Activated CD4-positive, alpha-beta T cell treated with anti-CD3 and anti-CD28 coated beads, Interleukin-2, Interleukin-6, amounts not matched to agents 100 ng/mL and 50 ng/mL, durations not matched to agents 16 hours and 8 hours (primary cell): ENCODE measurements at regions not wholly inside any gene's neighbourhood (a gene's known extent, or its start where the extent isn't known, plus 50 kb on each side); places are given as distances from the start of the nearest gene placed in this dataset.

Experiments
- DNase-seq: peaks from one replicate; pipeline ENCODE4 v3.0.0-alpha.2; 2020

DNA sequence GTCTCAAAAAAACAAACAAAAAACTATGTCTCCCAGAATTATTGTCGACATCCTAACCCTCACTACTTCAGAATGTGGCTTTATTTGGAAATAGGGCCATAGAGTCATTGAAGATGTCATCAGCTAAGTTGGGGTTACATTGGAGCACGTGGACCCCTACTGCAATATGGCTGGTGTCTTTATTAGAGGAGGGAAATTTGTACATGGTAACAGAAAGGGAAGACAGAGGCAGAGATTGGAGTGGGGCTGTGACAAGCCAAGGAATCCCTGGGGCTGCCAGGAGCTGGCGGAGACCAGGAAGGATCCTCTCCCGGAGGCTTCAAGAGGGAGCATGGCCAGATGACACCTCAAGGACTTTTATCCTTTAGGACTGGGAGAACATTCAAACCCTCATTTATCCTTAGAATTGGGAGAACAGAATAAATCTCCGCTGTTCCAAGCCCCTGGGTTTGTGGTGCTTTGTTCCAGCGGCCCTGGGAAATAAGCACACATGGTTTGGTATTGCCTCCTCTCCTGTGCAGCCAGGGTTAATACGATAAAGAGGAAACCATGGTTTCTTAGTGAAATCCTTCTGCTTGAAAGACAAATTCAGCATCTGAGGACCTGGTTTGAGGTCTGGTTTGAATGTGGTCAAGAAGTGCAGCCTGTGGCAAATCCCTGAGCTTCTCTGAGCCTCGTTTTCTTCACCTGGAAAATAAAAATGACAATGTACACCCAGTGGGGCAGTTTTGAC lies 184.7 kb downstream of the MYCN start:
- DNase-seq, result no peak

DNA sequence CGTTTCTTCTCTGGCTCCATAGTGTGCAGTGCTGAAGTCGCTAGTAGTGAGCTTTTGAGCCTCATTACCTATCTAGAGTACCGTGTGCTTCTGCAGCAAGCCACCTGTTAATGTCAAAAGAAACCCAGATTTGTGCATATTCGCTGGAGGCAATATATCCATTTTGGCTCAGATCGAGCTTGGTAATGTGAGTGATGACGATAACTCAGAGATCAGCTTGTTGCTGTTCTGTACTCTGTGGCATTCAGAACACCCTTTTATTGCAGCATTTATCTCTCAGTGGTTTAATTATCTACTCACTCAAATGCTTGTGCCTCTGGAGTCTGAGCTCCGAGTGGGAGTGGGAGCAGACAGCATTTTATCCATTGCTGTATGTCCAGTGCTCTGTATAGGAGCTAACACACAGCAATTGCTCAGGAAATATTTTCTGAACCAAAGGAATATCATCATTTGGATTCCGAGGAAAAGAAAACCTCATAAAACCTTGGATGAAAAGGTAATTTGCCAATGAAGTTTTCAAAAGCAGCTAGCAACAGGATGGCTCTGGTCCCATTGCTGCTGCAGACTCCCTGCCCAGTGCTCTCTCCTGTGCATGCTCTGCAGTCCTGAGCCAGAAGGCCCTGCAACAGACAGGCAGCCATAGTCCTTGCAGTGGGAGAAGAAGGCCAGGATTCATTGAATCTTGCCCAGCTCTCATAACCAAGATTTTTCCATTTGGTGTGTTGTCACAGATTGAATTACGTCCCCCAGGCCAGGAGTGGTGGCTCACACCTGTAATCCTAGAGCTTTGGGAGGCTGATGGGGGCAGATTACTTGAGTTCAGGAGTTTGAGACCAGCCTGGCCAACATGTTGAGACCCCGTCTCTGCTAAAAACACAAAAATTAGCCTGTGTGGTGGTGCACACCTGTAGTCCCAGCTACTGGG lies 183.8 kb downstream of the MYCN start:
- no peak for DNase-seq

DNA sequence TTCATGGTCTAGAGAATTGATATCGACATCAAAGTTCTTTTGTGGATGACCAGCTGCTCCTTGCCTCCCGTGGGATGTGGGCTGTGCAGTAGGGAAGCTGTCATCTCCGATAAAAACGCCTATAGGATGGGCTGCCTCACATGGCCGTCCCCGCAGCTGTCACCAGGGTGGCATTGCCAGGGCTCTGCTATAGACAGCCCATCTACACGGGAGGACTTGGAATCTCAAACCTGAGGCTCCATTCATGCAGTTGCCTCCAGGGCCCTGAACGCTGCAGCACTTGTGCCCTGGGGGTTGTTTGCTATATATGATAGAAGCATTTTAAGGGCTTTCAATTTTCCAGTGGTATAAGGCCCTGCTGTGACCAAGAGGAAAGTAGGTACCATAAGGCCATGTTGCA lies 183.1 kb downstream of the MYCN start:
- DNase-seq, result no peak

DNA sequence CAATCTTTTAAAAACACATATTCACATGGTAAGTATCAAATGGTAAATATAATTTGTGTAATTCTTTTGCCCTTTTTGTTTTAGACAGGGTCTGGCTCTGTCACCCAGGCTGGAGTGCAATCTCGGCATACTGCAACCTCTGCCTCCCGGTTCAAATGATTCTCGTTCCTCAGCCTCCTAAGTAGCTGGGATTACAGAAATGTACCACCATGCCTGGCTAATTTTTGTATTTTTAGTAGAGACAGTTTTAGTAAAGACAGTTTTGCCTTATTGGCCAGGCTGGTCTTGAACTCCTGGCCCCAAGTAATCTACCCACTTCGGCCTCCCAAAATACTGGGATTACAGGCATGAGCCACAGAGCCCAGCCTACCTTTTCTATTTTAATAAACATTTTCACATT lies 182.2 kb downstream of the MYCN start:
- DNase-seq, result no peak

DNA sequence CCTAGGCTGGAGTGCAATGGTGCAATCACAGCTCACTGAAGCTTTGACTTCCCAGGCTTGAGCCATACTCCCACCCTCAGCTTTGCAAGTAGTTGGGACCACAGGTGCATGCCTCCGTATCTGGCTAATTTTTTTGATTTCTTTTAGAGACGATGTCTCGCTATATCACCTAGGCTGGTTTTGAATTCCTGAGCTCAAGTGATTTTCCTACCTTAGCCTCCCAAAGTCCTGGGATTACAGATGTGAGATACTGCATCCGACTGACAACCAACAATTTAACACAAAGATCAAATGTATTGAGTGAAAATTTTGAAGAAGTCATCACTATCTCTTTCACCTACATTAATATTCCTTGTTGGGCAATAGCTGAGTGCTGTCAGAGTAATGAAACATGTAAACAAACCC lies 181.6 kb downstream of the MYCN start:
- no peak for DNase-seq

DNA sequence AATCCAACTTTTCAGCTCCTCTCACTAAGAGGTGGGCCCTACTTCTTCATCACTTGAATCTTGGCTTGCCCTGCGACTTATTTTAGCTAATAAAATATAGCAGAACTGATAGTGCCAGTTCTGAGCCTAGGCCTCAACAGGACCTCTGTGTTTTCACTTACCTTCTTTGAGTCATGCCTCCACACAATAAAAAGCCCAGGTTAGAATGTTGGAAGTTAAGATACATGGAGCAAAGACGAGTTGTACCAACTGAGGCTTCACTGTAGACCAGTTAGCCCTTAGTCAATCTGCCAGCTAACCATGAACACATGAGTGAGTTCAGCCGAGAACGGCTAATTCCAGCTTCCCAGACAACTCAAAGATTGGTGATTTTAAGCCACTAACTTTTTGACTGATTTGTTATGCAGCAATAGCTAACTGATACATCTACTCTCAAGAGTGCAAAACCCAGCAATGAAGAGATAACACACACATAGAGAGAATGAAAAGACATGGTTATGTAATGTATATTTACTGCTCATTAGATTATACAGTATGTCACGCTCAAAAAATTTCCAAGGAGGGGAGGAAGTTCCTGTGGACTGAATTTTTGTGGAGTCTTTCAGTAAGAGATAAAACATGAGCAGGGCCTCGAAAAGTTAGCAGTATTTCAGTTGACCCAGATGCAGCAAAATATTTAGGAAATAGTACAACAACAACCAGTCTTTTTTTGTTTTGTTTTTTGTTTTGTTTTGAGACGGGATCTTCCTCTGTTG lies 181.1 kb downstream of the MYCN start:
- no peak for DNase-seq

DNA sequence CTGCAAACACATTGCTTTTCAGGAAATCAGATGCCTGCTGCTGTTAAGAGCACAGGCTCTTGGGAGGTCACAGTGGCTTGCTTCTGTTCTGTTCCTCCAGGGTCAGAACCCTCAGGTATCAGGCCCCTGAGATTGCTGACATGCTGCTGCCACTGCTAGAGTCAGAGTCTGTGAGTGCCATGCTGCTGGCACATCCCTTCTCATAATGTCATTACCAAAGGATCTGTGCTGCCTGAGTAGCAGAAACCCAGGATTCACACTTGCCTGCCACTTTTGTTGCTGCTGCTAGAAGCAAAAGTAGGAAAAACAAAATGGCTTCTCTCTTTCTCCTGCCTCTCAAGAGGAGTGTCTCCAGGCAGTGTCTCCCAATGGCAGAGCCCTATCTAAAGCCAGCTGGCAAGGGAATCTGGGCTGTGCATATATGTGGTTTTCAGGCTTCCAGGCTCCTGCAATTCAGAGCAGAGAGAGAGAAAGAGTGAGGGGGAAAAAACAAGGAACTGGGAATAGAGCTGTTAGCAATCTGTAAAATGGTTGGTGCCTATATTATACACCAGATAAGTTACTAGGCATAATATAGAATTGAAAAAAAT lies 180.3 kb downstream of the MYCN start:
- no peak for DNase-seq

DNA sequence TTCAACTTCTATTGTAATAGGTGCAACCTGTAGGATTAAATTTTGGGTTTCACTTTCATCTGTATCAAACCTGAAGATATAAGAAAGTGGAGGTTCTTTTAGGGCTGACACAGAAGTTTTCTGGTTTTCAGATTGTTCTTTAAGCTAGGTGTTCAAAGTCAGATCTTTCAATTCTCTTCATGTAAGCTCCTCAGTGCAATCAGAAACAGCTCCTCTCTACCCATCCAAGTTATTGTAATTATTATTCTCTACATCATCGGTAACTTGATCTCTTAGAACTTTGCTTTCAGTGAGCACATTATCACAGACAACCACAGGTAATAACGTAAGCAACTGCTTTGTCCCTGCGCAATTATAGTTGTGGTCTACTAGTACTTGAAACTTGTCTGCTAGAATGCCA lies 179.4 kb downstream of the MYCN start:
- no peak for DNase-seq

DNA sequence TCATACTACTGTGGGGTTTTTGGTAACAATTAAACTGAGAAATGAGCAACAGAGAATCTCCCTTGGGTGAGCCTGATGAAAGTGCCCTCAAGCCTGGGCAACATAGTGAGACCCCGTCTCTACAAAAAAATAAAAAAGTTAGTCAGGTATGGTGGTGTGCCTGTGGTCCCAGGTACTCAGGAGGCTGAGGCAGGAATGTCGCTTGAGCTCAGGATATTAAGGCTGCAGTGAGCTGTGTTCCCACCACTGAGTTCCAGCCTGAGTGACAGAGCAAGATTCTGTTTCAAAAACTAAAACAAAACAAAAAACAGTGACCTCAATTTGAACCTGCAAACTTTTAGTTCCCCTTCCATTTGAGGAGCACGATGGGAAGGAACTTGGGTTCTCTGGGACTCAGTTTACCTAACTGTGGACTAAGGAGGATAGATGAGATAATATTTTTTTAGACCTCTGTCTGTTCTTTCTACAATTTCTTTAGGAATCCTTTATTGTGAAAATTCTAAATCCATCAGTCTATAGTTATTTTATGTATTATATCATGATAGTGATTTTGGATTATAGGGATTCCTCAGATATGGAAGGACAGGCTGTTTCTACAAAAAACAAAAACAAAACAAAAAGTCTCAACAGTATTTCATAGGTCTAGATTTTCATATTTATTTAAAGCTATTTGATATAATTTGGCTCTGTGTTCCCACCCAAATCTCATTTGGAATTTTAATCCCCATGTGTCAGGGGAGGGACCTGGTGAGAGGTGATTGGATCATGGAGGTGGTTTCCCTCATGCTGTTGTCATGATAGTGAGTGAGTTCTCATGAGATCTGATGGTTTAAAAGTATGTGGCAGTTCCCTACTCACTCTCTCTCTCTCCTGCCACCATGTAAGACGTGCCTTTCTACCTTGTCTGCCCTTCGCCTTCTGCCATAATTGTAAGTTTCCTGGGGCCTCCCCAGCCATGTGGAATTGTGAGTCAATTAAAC lies 178.6 kb downstream of the MYCN start:
- no peak for DNase-seq

DNA sequence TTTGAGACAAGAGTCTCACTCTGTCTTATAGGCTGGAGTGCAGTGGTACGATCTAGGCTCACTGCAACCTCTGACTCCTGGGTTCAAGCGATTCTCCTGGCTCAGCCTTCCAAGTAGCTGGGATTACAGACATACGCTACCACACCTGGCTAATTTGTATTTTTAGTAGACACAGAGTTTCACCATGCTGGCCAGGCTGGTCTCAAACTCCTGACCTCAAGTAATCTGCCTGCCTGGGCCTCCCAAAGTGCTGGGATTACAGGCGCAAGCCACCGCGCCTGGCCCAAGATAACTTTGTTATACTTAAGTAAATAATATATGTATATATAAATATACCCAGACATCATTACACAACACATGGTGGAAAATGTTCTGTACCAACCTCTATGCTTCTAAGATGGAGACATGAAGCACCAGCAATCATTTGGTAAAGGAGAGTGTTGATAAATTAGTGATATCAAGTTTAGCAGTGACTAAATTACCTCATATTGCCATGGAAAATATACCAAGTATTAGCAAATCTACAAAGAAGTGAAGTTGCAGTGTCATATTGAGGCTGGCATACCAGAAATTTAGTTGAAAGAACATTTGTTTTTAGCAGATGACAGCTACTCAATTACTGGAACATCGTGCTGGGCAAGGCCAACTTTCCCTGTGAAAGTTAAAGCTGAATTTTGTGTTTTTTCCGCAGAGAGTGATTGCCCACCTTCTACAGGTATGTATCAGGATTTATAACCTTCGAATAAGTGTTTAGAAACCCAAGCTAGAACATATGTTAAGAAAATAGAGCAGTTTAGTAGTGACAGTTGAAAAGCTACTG lies 177.7 kb downstream of the MYCN start:
- DNase-seq, result no peak

DNA sequence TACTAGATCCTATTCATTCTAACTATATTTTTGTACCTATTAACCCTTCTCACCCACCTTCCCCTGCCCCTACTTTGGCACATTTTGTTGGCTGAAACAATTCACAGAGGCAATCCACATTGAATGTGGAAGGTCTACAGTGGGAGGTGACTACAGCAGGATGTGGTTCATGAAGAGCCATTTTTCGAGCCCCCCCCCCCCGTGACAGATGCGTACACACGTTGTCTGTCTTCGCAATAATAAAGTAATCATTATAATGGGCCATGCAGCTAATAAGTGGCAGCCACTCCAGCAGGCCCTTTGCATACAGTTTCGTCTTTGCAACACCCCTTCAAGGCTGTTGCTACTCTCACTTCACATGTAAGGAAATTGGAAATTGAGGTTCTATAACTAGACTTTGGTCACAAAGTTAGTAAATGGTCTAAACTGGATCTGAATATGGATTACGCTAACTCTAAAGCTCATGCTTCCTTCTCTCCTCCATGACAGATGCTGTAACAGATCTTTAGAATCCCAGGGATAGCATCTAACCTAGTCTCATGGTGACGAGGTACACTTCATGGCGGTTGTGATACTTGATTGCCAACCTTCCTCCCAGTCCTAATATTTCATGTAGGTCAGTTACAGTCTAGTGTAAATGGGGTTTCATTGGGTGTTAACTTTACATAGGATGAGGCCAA lies 176.8 kb downstream of the MYCN start:
- no peak for DNase-seq

DNA sequence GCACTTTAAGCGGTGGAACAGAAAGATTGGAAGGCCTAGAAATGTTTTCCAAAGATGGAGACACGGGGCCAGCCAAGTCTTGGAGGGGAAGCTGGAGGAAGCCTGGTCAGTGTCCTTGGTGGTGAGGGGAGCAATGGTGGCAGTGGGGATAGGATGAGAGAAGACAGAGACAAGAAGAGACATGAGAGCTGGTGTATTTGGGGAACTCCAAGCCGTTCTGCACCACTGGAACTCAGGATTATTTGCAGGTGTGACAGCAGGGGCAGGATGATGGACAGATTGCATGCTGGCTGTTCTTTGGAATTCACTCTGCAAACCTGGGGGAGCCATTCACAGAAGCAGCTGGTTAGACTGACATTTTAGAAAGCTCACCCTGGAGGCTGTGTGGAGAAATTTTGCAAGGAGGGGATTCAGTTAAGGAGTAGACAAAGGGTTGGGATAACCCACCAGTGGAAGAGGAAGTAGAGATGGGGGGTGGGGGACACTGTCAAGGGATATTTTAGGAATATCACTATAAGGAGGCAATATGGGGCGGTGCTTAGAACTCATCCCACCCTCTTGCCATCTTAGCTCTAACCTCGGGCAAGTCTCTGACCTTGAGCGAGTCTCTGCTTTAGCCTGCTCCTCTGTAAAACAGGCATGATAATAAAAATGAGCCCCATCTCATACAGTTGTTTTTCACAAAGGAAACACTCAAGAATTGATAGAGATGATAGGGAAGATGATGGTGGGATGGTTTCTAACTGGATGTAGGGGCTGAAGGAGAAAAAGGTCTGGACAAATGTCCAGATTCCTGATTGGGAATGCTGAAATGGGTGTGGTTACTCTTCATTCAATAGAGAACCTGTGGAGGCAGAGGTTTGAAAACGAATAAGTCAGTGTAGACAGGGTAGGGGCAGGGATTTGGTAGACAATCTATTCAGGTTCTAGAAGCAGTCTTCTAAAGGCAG lies 175.8 kb downstream of the MYCN start:
- DNase-seq, result no peak

DNA sequence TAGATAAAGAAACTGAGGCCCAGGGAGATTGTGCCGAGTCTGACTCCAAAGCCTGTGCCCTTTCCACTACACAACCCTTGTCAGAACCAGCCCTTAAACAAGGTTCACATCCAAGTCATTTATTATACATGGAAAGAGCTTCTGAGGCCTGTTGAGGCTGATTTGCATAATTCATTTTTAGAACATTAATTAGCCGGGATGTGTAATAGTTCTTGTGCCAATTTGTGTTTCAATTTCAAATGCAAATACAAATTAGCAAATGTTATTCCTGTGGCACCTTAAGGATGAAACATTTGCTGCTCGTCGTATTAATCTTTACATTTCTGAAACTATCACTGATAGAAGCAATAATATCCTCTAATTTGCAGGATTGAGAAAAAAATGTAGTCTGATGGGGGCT lies 174.9 kb downstream of the MYCN start:
- DNase-seq, result no peak

DNA sequence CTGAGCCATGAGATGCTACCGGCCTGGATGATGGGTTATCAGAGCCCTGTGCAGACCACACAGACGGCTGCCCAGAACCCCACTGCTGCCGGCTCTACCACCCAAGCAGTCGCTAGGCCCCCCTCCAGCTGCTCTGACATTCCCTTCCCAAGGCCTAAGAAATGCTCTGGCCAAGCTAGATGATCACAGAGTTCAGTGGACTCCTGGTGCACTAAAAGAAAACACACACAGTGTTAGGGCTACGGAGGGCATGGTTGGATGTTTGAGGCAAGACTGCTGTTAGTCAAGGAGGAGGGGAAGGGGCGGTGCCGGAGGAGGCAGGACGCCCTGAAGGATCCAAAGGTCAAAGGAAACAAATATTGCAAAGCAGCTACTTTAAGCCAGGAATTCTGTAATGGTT lies 174.5 kb downstream of the MYCN start:
- no peak for DNase-seq

DNA sequence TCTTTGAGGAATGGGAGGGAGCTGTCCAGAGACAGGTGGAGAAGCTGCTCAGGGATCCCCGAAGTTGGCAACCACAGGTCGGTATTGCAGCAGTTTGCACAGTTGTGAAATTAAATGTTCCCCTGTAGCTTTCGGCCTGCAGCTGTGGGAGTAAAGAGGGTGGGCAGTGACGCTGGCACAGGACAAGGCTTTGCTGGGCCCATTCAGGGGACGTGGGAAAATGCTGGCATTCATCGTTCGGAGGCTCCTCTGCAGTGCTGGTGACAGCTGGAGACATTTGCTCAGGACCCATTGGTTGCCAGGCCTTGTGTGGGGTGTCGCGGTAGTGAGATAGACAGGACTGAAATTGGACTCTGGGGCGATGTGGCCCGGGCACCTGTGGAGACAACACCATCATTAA lies 173.7 kb downstream of the MYCN start:
- DNase-seq, result no peak

DNA sequence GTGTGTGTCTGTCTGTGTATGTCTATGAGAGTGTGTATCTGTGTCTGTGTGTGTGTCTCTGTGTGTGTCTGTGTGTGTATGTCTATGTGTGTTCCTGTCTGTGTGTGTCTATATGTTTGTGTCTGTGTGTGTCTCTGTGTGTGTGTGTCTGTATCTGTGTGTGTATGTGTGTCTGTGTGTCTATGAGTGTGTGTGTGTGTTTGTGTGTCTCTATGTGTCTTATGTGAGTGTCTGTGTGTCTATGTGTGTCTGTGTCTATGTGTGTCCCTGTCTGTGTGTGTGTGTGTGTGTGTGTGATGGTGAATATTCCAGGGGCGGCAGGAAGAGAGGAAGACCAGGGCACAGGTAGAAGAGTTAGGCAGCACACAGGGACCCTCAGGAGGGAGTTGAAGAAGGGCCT lies 173.2 kb downstream of the MYCN start:
- no peak for DNase-seq

DNA sequence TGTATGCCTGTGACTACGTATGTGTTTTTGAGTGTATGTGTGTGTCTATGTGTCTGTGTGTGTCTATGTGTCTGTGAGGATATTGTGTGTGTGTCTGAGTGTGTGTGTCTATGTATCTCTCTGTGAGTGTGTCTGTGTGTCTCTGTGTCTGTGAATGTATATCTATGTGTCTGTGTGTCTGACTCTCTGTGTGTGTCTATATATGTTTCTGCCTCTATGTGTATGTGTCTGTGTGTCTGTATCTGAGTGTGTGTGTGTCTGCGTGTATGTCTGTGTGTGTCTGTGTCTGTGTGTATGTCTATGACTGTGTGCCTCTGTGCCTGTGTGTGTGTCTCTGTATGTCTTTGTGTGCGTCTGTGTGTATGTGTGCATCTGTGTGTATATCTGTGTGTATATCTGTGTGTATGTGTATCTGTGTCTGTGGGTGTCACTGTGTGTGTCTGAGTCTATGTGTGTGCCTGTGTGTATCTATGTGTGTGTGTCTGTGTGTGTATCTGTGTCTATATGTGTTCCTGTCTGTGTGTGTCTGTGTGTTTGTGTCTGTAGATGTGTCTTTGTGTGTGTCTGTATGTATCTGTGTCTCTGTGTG lies 172.7 kb downstream of the MYCN start:
- no peak for DNase-seq

DNA sequence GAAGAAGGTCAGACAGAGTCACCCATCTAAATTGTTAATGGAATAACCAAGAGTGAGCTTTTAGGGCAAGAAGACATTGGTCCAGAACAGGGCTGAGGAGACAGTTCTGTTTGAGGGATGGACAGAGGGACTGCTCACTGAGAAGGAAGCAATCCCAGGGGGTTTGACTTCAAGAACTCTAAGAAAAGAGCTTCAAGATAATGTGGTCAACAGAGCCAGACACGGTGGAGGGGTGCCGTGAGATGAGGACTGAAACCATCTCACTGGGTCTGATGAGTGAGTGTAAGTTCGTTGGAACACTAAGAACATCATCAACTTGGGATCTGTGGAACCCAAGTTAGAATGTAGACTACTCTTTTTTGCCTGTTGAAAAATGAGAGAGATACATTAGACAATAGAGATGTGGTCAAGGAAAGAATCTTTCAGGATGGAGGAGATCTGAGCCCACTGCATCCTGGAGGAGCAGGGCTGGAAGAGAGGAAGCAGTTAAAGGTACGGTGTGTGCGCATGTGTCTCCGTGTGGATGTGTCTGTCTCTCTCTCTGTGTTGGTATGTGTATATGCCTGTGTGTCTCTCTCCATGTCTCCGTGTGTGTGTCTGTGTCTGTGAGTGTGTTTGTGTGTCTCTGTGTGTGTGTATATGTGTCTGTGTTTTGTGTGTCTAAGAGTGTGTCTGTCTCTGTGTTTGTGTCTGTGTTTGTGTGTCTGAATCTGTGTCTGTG lies 172.1 kb downstream of the MYCN start:
- DNase-seq, result no peak
